Astrocyte (in vitro differentiated cells and primary cell): ENCODE measurements at regions not wholly inside any gene's neighbourhood (a gene's known extent, or its start where the extent isn't known, plus 50 kb on each side); places are given as distances from the start of the nearest gene placed in this dataset.

ENCODE experiments used
- DNase-seq: peaks from one replicate; pipeline ENCODE4 v3.0.0-alpha.2; 2010; ENCODE audit warnings: low read depth
- FAIRE-seq: peaks from 2 replicates; lab custom pipeline; 2011; peaks lifted over from hg19 to GRCh38; lab: Jason Lieb, UNC
- H2AFZ ChIP-seq: 2 replicates; pipeline ENCODE4 v1.6.0; 2012; ENCODE audit warnings: low read depth, low read length, inconsistent platforms
- H3K27ac ChIP-seq: 2 replicates; pipeline ENCODE4 v1.5.1; 2011; ENCODE audit warnings: low read depth, low read length, inconsistent platforms
- H3K27me3 ChIP-seq: 2 replicates; pipeline ENCODE4 v1.6.0; 2011; ENCODE audit warnings: low read length, inconsistent platforms; ENCODE audit not compliant: insufficient read depth
- H3K36me3 ChIP-seq: 2 replicates; pipeline ENCODE4 v1.5.1; 2011; ENCODE audit warnings: low read length, inconsistent platforms; ENCODE audit not compliant: insufficient read depth
- H3K4me1 ChIP-seq: 2 replicates; pipeline ENCODE4 v1.5.1; 2011; ENCODE audit warnings: low read length, inconsistent platforms; ENCODE audit not compliant: insufficient read depth
- H3K4me2 ChIP-seq: 2 replicates; pipeline ENCODE4 v1.6.0; 2012; ENCODE audit warnings: low read length, inconsistent platforms
- H3K4me3 ChIP-seq: 2 replicates; pipeline ENCODE4 v1.5.1; 2011; ENCODE audit warnings: low read depth, mild to moderate bottlenecking, low read length, inconsistent platforms; ENCODE audit not compliant: insufficient read depth
- H3K79me2 ChIP-seq: 2 replicates; pipeline ENCODE4 v1.6.0; 2012; ENCODE audit warnings: mild to moderate bottlenecking, low read length, inconsistent platforms; ENCODE audit not compliant: insufficient read depth
- H3K9ac ChIP-seq: 2 replicates; pipeline ENCODE4 v1.6.0; 2012; ENCODE audit warnings: mild to moderate bottlenecking, low read length, inconsistent platforms
- H3K9me3 ChIP-seq: 2 replicates; pipeline ENCODE4 v1.5.1; 2012; ENCODE audit warnings: low read depth, mild to moderate bottlenecking, low read length, inconsistent platforms; ENCODE audit not compliant: insufficient read depth
- H4K20me1 ChIP-seq: 2 replicates; pipeline ENCODE4 v1.6.0; 2012; ENCODE audit warnings: low read length, inconsistent platforms; ENCODE audit not compliant: insufficient read depth
- H3K27ac Mint-ChIP-seq: one replicate; pipeline ENCODE4 v1.8.0; 2021; ENCODE audit warnings: mild to moderate bottlenecking, mixed read lengths; ENCODE audit not compliant: unreplicated experiment
- H3K27me3 Mint-ChIP-seq: one replicate; pipeline ENCODE4 v1.8.0; 2021; ENCODE audit warnings: low read depth, mixed read lengths; ENCODE audit not compliant: unreplicated experiment
- H3K36me3 Mint-ChIP-seq: one replicate; pipeline ENCODE4 v1.8.0; 2021; ENCODE audit warnings: low read depth, mixed read lengths; ENCODE audit not compliant: unreplicated experiment
- H3K4me1 Mint-ChIP-seq: one replicate; pipeline ENCODE4 v1.8.0; 2021; ENCODE audit warnings: low read depth, mixed read lengths; ENCODE audit not compliant: unreplicated experiment
- H3K4me3 Mint-ChIP-seq: one replicate; pipeline ENCODE4 v1.8.0; 2021; ENCODE audit warnings: mild to moderate bottlenecking, moderate library complexity, mixed read lengths; ENCODE audit not compliant: unreplicated experiment
- H3K9me3 Mint-ChIP-seq: one replicate; pipeline ENCODE4 v1.8.0; 2021; ENCODE audit warnings: mild to moderate bottlenecking, mixed read lengths; ENCODE audit not compliant: unreplicated experiment
- EZH2 ChIP-seq: IDR thresholded peaks from 2 replicates; pipeline ENCODE4 v1.6.1; 2012; ENCODE audit warnings: mild to moderate bottlenecking, low read length, inconsistent platforms; ENCODE audit not compliant: insufficient read depth
- TF ChIP-seq, protein P1 (sequence below): IDR thresholded peaks from 2 replicates; pipeline ENCODE4 v1.5.1; 2011; ENCODE audit warnings: low read depth, mild to moderate bottlenecking, inconsistent platforms, low read length, moderate library complexity; ENCODE audit not compliant: insufficient read depth

- H3K36me3 ChIP-seq, result no peaks in the 10 kb centered on the region
- H3K79me2 ChIP-seq, result no peaks in the 10 kb centered on the region
- Mint-ChIP-seq H3K36me3 (no peaks in the 10 kb centered on the region), H3K4me1 (no peaks in the 10 kb centered on the region), H3K4me3 (no peak overlapping the region), H3K27ac (no peak overlapping the region), H3K9me3 (no peaks in the 10 kb centered on the region), H3K27me3 (no peaks in the 10 kb centered on the region)
- H3K27me3 ChIP-seq, result no peaks in the 10 kb centered on the region
- no peak overlapping the region for H3K4me3 ChIP-seq
- TF ChIP-seq, protein P1, sequence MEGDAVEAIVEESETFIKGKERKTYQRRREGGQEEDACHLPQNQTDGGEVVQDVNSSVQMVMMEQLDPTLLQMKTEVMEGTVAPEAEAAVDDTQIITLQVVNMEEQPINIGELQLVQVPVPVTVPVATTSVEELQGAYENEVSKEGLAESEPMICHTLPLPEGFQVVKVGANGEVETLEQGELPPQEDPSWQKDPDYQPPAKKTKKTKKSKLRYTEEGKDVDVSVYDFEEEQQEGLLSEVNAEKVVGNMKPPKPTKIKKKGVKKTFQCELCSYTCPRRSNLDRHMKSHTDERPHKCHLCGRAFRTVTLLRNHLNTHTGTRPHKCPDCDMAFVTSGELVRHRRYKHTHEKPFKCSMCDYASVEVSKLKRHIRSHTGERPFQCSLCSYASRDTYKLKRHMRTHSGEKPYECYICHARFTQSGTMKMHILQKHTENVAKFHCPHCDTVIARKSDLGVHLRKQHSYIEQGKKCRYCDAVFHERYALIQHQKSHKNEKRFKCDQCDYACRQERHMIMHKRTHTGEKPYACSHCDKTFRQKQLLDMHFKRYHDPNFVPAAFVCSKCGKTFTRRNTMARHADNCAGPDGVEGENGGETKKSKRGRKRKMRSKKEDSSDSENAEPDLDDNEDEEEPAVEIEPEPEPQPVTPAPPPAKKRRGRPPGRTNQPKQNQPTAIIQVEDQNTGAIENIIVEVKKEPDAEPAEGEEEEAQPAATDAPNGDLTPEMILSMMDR, result no peak
- no peak for TF ChIP-seq EZH2
- H3K4me1 ChIP-seq, result no peaks in the 10 kb centered on the region
- DNase-seq (no peak), FAIRE-seq (no peak)
- no peaks in the 10 kb centered on the region for H4K20me1 ChIP-seq
- no peaks in the 10 kb centered on the region for H3K9me3 ChIP-seq
- H2AFZ ChIP-seq, result no peak overlapping the region
- H3K4me2 ChIP-seq, result no peak overlapping the region
- H3K9ac ChIP-seq, result no peak overlapping the region
- no peak overlapping the region for H3K27ac ChIP-seq
Observed at GRCh38 chr5:12399868-12400267, 495.6 kb upstream of the CTNND2 start.

DNA sequence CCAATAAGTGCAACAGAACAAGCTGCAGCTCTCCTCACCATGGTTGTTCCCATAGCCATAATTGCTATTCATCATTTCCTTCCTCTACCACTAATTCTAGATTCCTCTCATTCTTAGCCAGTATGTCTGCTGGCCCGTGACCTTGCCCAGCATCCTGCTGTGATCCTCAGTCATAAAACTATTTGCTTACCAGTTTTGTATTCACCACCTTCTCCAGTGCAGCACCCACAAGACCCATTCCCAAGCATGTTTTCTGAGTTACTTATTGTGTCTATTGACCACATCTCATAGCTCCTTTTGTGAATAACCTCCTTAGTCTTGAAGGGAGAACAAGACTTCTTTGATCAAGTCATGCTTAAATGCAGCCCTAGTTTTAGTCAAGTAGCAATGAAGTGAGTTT is 488.0 kb upstream of the CTNND2 start:
- Histone ChIP-seq H3K4me1 (no peaks in the 10 kb centered on the region), H3K36me3 (no peaks in the 10 kb centered on the region), H3K27me3 (no peaks in the 10 kb centered on the region), H2AFZ (no peak overlapping the region), H3K9ac (no peak overlapping the region), H3K79me2 (no peaks in the 10 kb centered on the region), H3K9me3 (no peaks in the 10 kb centered on the region), H3K4me3 (no peak overlapping the region), H3K4me2 (peak overlapping the region; percentile 36), H4K20me1 (no peaks in the 10 kb centered on the region), H3K27ac (peak overlapping the region; percentile 21)
- H3K4me3 Mint-ChIP-seq, result no peak overlapping the region
- H3K27me3 Mint-ChIP-seq, result no peaks in the 10 kb centered on the region
- peaks cover 14% of the 10 kb centered on the region for H3K4me1 Mint-ChIP-seq
- TF ChIP-seq EZH2, result no peak
- TF ChIP-seq, protein P1, result no peak
- no peak for FAIRE-seq
- H3K27ac Mint-ChIP-seq, result peak overlapping the region; percentile 4
- H3K36me3 Mint-ChIP-seq, result no peaks in the 10 kb centered on the region
- DNase-seq, result peak; percentile 53
- no peaks in the 10 kb centered on the region for H3K9me3 Mint-ChIP-seq

DNA sequence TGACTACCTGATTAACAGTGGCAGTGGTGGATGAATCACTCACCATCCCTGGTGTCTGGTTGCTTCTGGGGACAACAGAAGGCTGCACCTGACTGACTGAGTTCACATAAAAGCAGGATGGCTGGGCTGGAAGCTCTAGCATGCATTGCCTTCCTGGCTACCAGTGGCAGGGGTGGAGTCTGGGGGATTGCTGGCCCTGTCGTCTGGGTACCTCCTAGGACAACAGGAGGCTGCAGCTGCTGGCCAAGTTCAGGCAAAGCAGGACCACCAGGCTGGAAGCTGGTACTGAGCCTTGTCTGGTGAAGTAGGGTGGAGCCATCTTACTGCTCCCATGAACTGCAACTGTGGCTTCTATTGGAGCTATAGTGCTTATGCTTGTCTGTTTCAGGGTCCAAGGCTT is 480.8 kb upstream of the CTNND2 start:
- no peaks in the 10 kb centered on the region for H3K79me2 ChIP-seq
- no peak overlapping the region for H3K27ac ChIP-seq
- no peak overlapping the region for H3K4me3 Mint-ChIP-seq
- FAIRE-seq (no peak), DNase-seq (no peak)
- no peak overlapping the region for H3K4me3 ChIP-seq
- H3K36me3 Mint-ChIP-seq, result peaks cover 1% of the 10 kb centered on the region
- H3K27me3 ChIP-seq, result no peaks in the 10 kb centered on the region
- no peaks in the 10 kb centered on the region for H3K36me3 ChIP-seq
- H3K4me2 ChIP-seq, result no peak overlapping the region
- no peak overlapping the region for H2AFZ ChIP-seq
- no peak overlapping the region for H3K27ac Mint-ChIP-seq
- peaks cover 2% of the 10 kb centered on the region for H3K9me3 Mint-ChIP-seq
- H3K27me3 Mint-ChIP-seq, result no peaks in the 10 kb centered on the region
- H3K4me1 Mint-ChIP-seq, result no peaks in the 10 kb centered on the region
- TF ChIP-seq EZH2, result no peak
- TF ChIP-seq, protein P1, result no peak
- H3K9ac ChIP-seq, result no peak overlapping the region
- no peaks in the 10 kb centered on the region for H4K20me1 ChIP-seq
- no peaks in the 10 kb centered on the region for H3K9me3 ChIP-seq
- H3K4me1 ChIP-seq, result no peaks in the 10 kb centered on the region
